DMS 273 treated with DMSO at 0.1 percent for 48 hours (cell line): ENCODE measurements at regions not wholly inside any gene's neighbourhood (a gene's known extent, or its start where the extent isn't known, plus 50 kb on each side); places are given as distances from the start of the nearest gene placed in this dataset.
"Not testable (repeated sequence)": the region's sequence is repeated elsewhere in the genome, so short reads cannot be mapped to it uniquely, and the experiment has no call there.

ENCODE experiments used
- DNase-seq: peaks from one replicate; lab custom pipeline; 2025; lab: John Stamatoyannopoulos, UW

- no peak for DNase-seq
Measured at GRCh38 chr2:52703004-52703403, 1064.6 kb upstream of the CHAC2 start.

GRCh38 chr2:52698408-52698807 lies 1069.2 kb upstream of the CHAC2 start:
- DNase-seq, result no peak

- DNase-seq, result no peak
Measured at GRCh38 chr2:52697690-52698089, 1069.9 kb upstream of the CHAC2 start.

GRCh38 chr2:52695731-52696130 lies 1071.9 kb upstream of the CHAC2 start:
- no peak for DNase-seq

- DNase-seq, result no peak
Measured at GRCh38 chr2:52686935-52687334, 1080.7 kb upstream of the CHAC2 start.

GRCh38 chr2:52676056-52676455 lies 1091.5 kb upstream of the CHAC2 start:
- no peak for DNase-seq

GRCh38 chr2:52668724-52669123 lies 1098.9 kb upstream of the CHAC2 start:
- no peak for DNase-seq

GRCh38 chr2:52659546-52659945 lies 1108.1 kb upstream of the CHAC2 start:
- DNase-seq, result no peak

GRCh38 chr2:52658598-52658997 lies 1109.0 kb upstream of the CHAC2 start:
- DNase-seq, result no peak

- no peak for DNase-seq
Measured at GRCh38 chr2:52639692-52640091, 1127.9 kb upstream of the CHAC2 start.

- DNase-seq, result no peak
Measured at GRCh38 chr2:52632543-52632942, 1135.1 kb upstream of the CHAC2 start.

- DNase-seq, result no peak
Measured at GRCh38 chr2:52629944-52630343, 1137.7 kb upstream of the CHAC2 start.

GRCh38 chr2:52629531-52629930 lies 1138.1 kb upstream of the CHAC2 start:
- no peak for DNase-seq

GRCh38 chr2:52622266-52622665 lies 1145.3 kb upstream of the CHAC2 start:
- DNase-seq, result no peak

- no peak for DNase-seq
Measured at GRCh38 chr2:52613064-52613463, 1154.5 kb upstream of the CHAC2 start.

GRCh38 chr2:52611759-52612158 lies 1155.8 kb upstream of the CHAC2 start:
- no peak for DNase-seq

GRCh38 chr2:52608030-52608429 lies 1159.6 kb upstream of the CHAC2 start:
- DNase-seq, result no peak

- DNase-seq, result no peak
Measured at GRCh38 chr2:52597346-52597745, 1170.3 kb upstream of the CHAC2 start.

- DNase-seq, result no peak
Measured at GRCh38 chr2:52594026-52594425, 1173.6 kb upstream of the CHAC2 start.

GRCh38 chr2:52584071-52584470 lies 1183.5 kb upstream of the CHAC2 start:
- DNase-seq, result not testable (repeated sequence)

- no peak for DNase-seq
Measured at GRCh38 chr2:52572469-52572894, 1195.1 kb upstream of the CHAC2 start.

GRCh38 chr2:52571380-52572347 lies 1195.9 kb upstream of the CHAC2 start:
- no peak for DNase-seq

GRCh38 chr2:52570716-52571115 lies 1196.9 kb upstream of the CHAC2 start:
- DNase-seq, result no peak

- DNase-seq, result no peak
Measured at GRCh38 chr2:52563151-52563550, 1204.5 kb upstream of the CHAC2 start.
